ENCODE measurements at regions not wholly inside any gene's neighbourhood (a gene's known extent, or its start where the extent isn't known, plus 50 kb on each side); places are given as distances from the start of the nearest gene placed in this dataset.

DNA sequence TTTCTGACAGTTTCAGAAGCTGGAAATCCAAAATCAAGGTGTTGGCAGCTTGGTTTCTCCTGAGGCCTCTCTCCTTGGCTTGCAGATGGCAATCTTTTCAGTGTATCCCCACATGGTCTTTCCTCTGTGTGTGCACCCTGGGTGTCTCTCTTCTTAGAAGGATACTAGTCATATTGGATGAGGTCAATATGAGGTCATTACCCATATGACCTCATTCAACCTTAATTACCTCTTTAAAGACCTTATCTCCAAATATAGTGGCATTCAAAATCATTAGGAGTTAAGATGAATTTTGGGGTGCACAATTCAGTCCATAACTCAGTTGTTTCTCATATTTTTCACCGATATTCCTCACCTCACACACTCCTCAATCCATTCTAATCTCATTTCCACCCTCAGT, 92.4 kb upstream of the TGM3 start:
- no peak for DNase-seq (ENCODE audit: low read depth in 2 of 2)
- H3K4me3 ChIP-seq (replicated peaks in 1 of 2; ENCODE audit: low read depth in 2 of 2, low read length in 2 of 2): no peak overlapping the region
- TF ChIP-seq, protein P1, sequence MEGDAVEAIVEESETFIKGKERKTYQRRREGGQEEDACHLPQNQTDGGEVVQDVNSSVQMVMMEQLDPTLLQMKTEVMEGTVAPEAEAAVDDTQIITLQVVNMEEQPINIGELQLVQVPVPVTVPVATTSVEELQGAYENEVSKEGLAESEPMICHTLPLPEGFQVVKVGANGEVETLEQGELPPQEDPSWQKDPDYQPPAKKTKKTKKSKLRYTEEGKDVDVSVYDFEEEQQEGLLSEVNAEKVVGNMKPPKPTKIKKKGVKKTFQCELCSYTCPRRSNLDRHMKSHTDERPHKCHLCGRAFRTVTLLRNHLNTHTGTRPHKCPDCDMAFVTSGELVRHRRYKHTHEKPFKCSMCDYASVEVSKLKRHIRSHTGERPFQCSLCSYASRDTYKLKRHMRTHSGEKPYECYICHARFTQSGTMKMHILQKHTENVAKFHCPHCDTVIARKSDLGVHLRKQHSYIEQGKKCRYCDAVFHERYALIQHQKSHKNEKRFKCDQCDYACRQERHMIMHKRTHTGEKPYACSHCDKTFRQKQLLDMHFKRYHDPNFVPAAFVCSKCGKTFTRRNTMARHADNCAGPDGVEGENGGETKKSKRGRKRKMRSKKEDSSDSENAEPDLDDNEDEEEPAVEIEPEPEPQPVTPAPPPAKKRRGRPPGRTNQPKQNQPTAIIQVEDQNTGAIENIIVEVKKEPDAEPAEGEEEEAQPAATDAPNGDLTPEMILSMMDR (IDR thresholded peaks at IDR 0.05; ENCODE audit: low read depth, low read length): no peak

DNA sequence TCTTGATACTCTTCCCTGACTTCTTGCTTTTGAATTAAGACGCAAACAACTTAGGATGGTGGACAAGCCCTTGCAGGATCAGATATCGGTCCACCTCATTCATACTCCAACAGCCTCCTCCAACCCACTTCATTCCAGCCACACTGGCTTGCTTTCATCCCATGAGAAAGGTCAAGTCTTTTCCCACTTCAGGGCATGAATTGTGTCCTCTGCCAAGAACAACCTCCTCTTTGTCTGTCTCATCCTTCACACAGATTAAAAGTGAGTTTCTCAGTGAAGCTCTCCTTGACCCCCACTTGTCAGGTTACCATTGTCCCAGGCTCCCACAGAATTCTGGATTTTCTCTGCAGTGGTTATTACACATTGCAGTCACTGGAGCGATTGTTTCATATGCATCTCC, 91.8 kb upstream of the TGM3 start:
- TF ChIP-seq, protein P1 (IDR thresholded peaks at IDR 0.05; ENCODE audit: low read depth, low read length): no peak
- no peak for DNase-seq (ENCODE audit: low read depth in 2 of 2)

DNA sequence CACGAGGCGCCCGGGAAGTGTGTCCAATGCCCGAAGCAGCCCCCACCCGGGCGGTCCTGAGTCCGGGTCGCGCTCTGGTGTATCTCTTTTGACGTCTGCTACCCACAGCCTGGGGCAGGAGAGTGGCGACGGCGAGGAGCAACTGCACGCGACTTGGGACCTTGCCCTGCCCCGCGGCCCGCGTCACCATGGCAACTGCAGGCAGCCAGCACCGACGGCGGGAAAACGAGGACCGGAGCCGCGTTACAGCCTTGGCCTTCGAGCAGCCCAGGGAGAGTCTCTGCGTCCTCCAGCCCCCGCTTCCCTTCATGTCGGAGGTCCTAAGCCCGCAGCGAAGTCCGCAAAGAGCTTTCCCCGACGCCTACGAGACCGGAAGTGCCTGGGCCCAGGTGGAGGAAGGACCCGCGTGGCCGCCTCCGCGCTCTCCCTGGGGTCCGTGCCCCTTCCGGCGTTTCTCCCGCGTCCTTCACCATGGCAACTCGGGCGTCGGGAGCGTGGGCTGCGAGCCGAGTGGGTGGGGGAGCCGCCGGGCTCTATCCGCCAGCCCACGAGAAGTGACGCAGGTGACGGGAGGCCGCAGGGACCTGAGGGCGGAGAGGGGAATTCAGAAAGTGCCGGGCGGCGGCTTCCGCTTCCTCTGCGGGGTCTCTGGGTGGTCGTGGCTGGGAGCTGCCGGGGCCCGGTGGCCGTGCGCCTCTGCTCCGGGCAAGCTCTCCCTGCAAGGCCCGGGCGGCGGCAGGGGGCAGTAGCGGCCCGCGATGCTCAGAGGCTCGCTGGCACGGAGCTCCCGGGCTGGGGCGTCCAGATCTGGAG, 88.6 kb upstream of the TGM3 start:
- TF ChIP-seq, protein P1 (IDR thresholded peaks at IDR 0.05; ENCODE audit: low read depth, low read length): peak; percentile 62
- peak; percentile 54 to 70 for DNase-seq (ENCODE audit: low read depth in 2 of 2)
- H3K4me3 ChIP-seq (replicated peaks in 1 of 2; ENCODE audit: low read depth in 2 of 2, low read length in 2 of 2): peak overlapping the region; percentile 53 to 61

More for the DNA sequence above, 91.8 kb upstream of the TGM3 start:
- H3K4me3 ChIP-seq (replicated peaks in 1 of 2; ENCODE audit: low read depth in 2 of 2, low read length in 2 of 2): no peak overlapping the region

DNA sequence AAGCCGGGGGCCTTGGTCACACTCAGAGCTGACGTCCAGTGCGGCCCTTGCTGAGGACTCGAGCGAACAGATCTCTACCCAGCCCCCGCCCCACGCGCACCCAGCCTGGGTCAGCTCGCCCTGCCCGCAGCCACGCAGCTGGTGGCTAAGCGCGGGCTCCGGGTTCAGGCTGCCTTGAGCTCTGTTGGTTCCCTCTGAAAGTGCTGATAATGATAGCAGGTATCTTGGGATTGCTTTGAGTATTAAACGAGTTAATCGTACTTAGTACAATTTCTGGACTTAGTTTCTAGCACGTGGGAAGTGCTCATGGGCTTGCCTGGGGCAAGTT, 88.1 kb upstream of the TGM3 start:
- no peak for DNase-seq (ENCODE audit: low read depth in 2 of 2)
- peak overlapping the region; percentile 53 to 61 for H3K4me3 ChIP-seq (replicated peaks in 1 of 2; ENCODE audit: low read depth in 2 of 2, low read length in 2 of 2)
- TF ChIP-seq, protein P1 (IDR thresholded peaks at IDR 0.05; ENCODE audit: low read depth, low read length): no peak

DNA sequence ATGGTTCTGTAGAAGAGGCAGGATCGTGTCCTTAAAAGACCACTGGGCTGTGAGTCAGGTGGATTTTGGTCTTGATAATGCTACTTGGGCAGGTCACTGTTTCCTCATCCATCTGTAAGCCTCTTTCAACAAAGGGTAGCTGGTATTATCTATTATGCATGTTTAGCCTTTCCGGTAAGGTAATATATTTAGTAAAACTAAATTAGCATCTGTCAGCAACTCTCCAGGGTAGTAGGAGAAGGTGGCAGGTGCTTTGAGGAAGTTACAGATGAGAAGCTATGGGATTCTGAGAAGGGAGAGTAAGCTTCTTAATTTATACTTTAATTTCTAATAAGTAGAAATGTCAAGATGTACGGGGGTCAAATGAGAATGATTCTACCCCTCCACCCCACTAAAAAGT, 86.9 kb upstream of the TGM3 start:
- TF ChIP-seq, protein P1 (IDR thresholded peaks at IDR 0.05; ENCODE audit: low read depth, low read length): no peak
- DNase-seq (ENCODE audit: low read depth in 2 of 2): no peak
- H3K4me3 ChIP-seq (replicated peaks in 1 of 2; ENCODE audit: low read depth in 2 of 2, low read length in 2 of 2): no peak overlapping the region

DNA sequence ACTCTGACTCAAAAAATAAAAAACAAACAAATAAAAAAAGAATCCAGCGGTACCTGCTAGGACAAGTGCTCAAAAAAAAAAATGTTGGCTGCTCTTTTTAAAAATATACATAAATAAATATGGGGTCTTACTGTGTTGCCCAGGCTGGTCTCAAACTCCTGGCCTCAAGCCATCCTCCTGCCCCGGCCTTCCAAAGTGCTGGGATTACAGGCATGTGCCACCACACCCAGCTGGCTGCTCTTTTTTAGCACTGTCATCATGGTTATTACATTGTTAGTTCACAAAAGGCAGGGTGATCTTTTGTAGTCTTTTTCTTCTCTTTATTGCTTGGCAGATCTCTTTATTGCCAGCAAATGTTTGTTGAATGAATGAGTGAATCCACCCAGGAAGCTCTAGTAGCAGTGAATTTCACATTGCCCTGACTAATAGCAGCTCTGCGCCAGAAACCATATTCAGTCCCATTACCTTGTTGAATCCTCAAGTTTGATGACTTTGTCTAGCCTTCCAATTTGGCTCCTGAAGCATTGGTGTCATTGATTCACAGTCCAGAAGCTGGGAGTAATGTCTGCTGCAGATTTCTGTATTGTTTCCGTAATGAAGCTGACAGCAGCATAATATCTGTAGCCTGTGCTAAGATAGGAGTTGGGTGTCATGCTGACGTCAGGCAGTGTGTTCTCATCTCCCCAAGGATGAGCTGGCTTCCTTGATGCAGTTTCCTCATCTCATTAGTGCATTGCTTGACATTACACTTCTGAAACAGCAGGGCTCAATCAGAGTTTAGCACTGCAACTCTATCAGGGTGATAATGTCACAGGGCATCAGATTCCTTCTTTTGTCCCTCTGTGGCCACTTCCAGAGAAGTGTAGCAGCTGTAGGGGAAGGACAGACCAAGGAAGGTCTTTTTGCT, 84.9 kb upstream of the TGM3 start:
- DNase-seq (ENCODE audit: low read depth in 2 of 2): peak; percentile 83 to 89
- H3K4me3 ChIP-seq (replicated peaks in 1 of 2; ENCODE audit: low read depth in 2 of 2, low read length in 2 of 2): no peak overlapping the region
- TF ChIP-seq, protein P1 (IDR thresholded peaks at IDR 0.05; ENCODE audit: low read depth, low read length): peak; percentile 17
